ENCODE measurements at regions not wholly inside any gene's neighbourhood (a gene's known extent, or its start where the extent isn't known, plus 50 kb on each side); places are given as distances from the start of the nearest gene placed in this dataset.

- CTCF ChIA-PET, result no interaction called here
- no peak for DNase-seq
- POLR2A ChIA-PET, result no interaction called here
- Mint-ChIP-seq H3K4me1 (ENCODE audit: low read depth, unreplicated experiment) (no peaks in the 10 kb centered on the region), H3K9me3 (ENCODE audit: unreplicated experiment) (no peaks in the 10 kb centered on the region), H3K4me3 (ENCODE audit: unreplicated experiment) (no peak overlapping the region), H3K27me3 (ENCODE audit: insufficient read depth, unreplicated experiment) (peaks cover 2% of the 10 kb centered on the region), H3K27ac (ENCODE audit: unreplicated experiment) (no peak overlapping the region), H3K36me3 (ENCODE audit: insufficient read depth, unreplicated experiment) (no peaks in the 10 kb centered on the region)
- no peaks in the 10 kb centered on the region for H3K4me1 ChIP-seq
- intact Hi-C loops (cut with micrococcal nuclease; ENCODE audit: unreplicated experiment), result no loop called here
- no peak for TF ChIP-seq CTCF (IDR thresholded peaks at IDR 0.05; ENCODE audit: insufficient read depth in 1 of 2, low read depth in 1 of 2, low read length in 1 of 2, severe bottlenecking in 1 of 2, unreplicated experiment in 1 of 2)
- H3K4me3 ChIP-seq (ENCODE audit: low read depth, low read length), result no peak overlapping the region
- no peaks in the 10 kb centered on the region for H3K36me3 ChIP-seq (ENCODE audit: control insufficient read depth, insufficient read depth, low read length)
- BruUV-seq (replicated peaks), result no TSS peak
- no peaks in the 10 kb centered on the region for H3K9me3 ChIP-seq
- H3K27me3 ChIP-seq (replicated peaks; ENCODE audit: control insufficient read depth, insufficient read depth, low read length), result no peaks in the 10 kb centered on the region
Observed at GRCh38 chr10:8725343-8725742, 670.9 kb downstream of the GATA3 start.

- ChIA-PET POLR2A (no interaction called here), CTCF (no interaction called here)
- H3K4me3 Mint-ChIP-seq (ENCODE audit: unreplicated experiment), result no peak overlapping the region
- BruUV-seq (replicated peaks), result no TSS peak
- H3K4me1 Mint-ChIP-seq (ENCODE audit: low read depth, unreplicated experiment), result no peaks in the 10 kb centered on the region
- Histone ChIP-seq H3K4me1 (no peaks in the 10 kb centered on the region), H3K27me3 (replicated peaks; ENCODE audit: control insufficient read depth, insufficient read depth, low read length) (no peaks in the 10 kb centered on the region), H3K9me3 (no peaks in the 10 kb centered on the region), H3K36me3 (ENCODE audit: control insufficient read depth, insufficient read depth, low read length) (no peaks in the 10 kb centered on the region), H3K4me3 (ENCODE audit: low read depth, low read length) (no peak overlapping the region)
- no peaks in the 10 kb centered on the region for H3K9me3 Mint-ChIP-seq (ENCODE audit: unreplicated experiment)
- no peak for TF ChIP-seq CTCF (IDR thresholded peaks at IDR 0.05; ENCODE audit: insufficient read depth in 1 of 2, low read depth in 1 of 2, low read length in 1 of 2, severe bottlenecking in 1 of 2, unreplicated experiment in 1 of 2)
- H3K27me3 Mint-ChIP-seq (ENCODE audit: insufficient read depth, unreplicated experiment), result peaks cover 2% of the 10 kb centered on the region
- no peak overlapping the region for H3K27ac Mint-ChIP-seq (ENCODE audit: unreplicated experiment)
- H3K36me3 Mint-ChIP-seq (ENCODE audit: insufficient read depth, unreplicated experiment), result no peaks in the 10 kb centered on the region
- intact Hi-C loops (cut with micrococcal nuclease; ENCODE audit: unreplicated experiment), result no loop called here
- no peak for DNase-seq
Observed at GRCh38 chr10:8726084-8726778, 671.7 kb downstream of the GATA3 start.

GRCh38 chr10:8726779-8727084, 672.2 kb downstream of the GATA3 start:
- Mint-ChIP-seq H3K36me3 (ENCODE audit: insufficient read depth, unreplicated experiment) (no peaks in the 10 kb centered on the region), H3K9me3 (ENCODE audit: unreplicated experiment) (no peaks in the 10 kb centered on the region), H3K27ac (ENCODE audit: unreplicated experiment) (no peak overlapping the region), H3K4me3 (ENCODE audit: unreplicated experiment) (no peak overlapping the region), H3K4me1 (ENCODE audit: low read depth, unreplicated experiment) (no peaks in the 10 kb centered on the region), H3K27me3 (ENCODE audit: insufficient read depth, unreplicated experiment) (peaks cover 2% of the 10 kb centered on the region)
- ChIA-PET CTCF (no interaction called here), POLR2A (no interaction called here)
- no peak for DNase-seq
- Histone ChIP-seq H3K9me3 (no peaks in the 10 kb centered on the region), H3K4me3 (ENCODE audit: low read depth, low read length) (no peak overlapping the region), H3K36me3 (ENCODE audit: control insufficient read depth, insufficient read depth, low read length) (no peaks in the 10 kb centered on the region), H3K4me1 (no peaks in the 10 kb centered on the region), H3K27me3 (replicated peaks; ENCODE audit: control insufficient read depth, insufficient read depth, low read length) (no peaks in the 10 kb centered on the region)
- no TSS peak for BruUV-seq (replicated peaks)
- no peak for TF ChIP-seq CTCF (IDR thresholded peaks at IDR 0.05; ENCODE audit: insufficient read depth in 1 of 2, low read depth in 1 of 2, low read length in 1 of 2, severe bottlenecking in 1 of 2, unreplicated experiment in 1 of 2)
- intact Hi-C loops (cut with micrococcal nuclease; ENCODE audit: unreplicated experiment), result no loop called here
